Activated CD4-positive, alpha-beta T cell treated with anti-CD3 and anti-CD28 coated beads for 24 hours (primary cell): ENCODE measurements at regions not wholly inside any gene's neighbourhood (a gene's known extent, or its start where the extent isn't known, plus 50 kb on each side); places are given as distances from the start of the nearest gene placed in this dataset.

Source experiments
- DNase-seq, 2 donors: peaks; one replicate each; pipeline ENCODE4 v3.0.0-alpha.2; 2020; ENCODE audit warnings: low read depth in 2 of 2

- DNase-seq = no peak
Observed at GRCh38 chr22:27654546-27655445, 146.8 kb downstream of the MN1 start.

- no peak for DNase-seq
Observed at GRCh38 chr22:27655582-27656185, 145.9 kb downstream of the MN1 start.

- DNase-seq = no peak
Observed at GRCh38 chr22:27656970-27657369, 144.6 kb downstream of the MN1 start.

GRCh38 chr22:27660306-27660705 is 141.2 kb downstream of the MN1 start:
- no peak for DNase-seq

- no peak for DNase-seq
Observed at GRCh38 chr22:27662359-27663301, 138.9 kb downstream of the MN1 start.

- no peak for DNase-seq
Observed at GRCh38 chr22:27663812-27664211, 137.7 kb downstream of the MN1 start.

GRCh38 chr22:27666272-27666997 is 135.1 kb downstream of the MN1 start:
- no peak for DNase-seq

GRCh38 chr22:27667121-27667843 is 134.3 kb downstream of the MN1 start:
- DNase-seq = no peak

GRCh38 chr22:27668828-27669797 is 132.4 kb downstream of the MN1 start:
- DNase-seq = no peak

- DNase-seq = no peak
Observed at GRCh38 chr22:27669798-27670599, 131.6 kb downstream of the MN1 start.

- no peak for DNase-seq
Observed at GRCh38 chr22:27670701-27671412, 130.7 kb downstream of the MN1 start.

- DNase-seq = no peak
Observed at GRCh38 chr22:27671413-27671935, 130.1 kb downstream of the MN1 start.

GRCh38 chr22:27672721-27673418 is 128.7 kb downstream of the MN1 start:
- DNase-seq = no peak

- DNase-seq = no peak
Observed at GRCh38 chr22:27673839-27674238, 127.7 kb downstream of the MN1 start.

- no peak for DNase-seq
Observed at GRCh38 chr22:27674261-27674923, 127.2 kb downstream of the MN1 start.

- DNase-seq = no peak
Observed at GRCh38 chr22:27676545-27677213, 124.9 kb downstream of the MN1 start.
